HFF-Myc (cell line): ENCODE measurements at regions not wholly inside any gene's neighbourhood (a gene's known extent, or its start where the extent isn't known, plus 50 kb on each side); places are given as distances from the start of the nearest gene placed in this dataset.
"Not testable (repeated sequence)": the region's sequence is repeated elsewhere in the genome, so short reads cannot be mapped to it uniquely, and the experiment has no call there.

ENCODE experiments used
- DNase-seq: peaks from one replicate; pipeline ENCODE4 v3.0.0-alpha.2; 2011; ENCODE audit warnings: low read depth; ENCODE audit errors: extremely low read depth
- H3K4me3 ChIP-seq: replicated peaks from 2 replicates; pipeline ENCODE4 v1.5.1; 2011; ENCODE audit warnings: low read depth, mild to moderate bottlenecking, control low read depth, low read length
- TF ChIP-seq, protein P1 (sequence below): IDR thresholded peaks from 2 replicates; pipeline ENCODE4 v1.5.1; 2012; ENCODE audit warnings: mild to moderate bottlenecking, low read depth, low read length, control low read depth; ENCODE audit errors: missing control alignments

DNA sequence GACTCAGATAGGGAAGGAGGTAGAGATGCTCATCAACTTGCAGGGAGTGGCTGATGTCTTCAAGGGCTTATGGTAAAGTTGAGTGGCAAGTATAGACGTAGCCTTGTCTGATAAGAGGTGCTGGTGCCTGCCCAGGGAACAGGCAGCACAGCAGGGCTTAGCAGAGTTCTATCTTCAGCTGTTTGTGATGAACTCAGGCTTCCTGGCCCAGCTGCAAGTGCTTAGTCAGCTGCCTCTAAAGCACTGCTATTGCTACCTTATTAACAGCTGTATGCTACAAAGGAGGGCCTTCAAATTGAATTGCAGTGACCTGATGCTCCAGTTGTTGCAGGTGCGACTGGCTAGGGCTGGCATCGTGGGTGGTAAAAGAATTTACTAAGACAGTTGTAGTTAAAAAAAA, 82.1 kb downstream of the TSN start:
- no peak overlapping the region for H3K4me3 ChIP-seq
- TF ChIP-seq, protein P1, sequence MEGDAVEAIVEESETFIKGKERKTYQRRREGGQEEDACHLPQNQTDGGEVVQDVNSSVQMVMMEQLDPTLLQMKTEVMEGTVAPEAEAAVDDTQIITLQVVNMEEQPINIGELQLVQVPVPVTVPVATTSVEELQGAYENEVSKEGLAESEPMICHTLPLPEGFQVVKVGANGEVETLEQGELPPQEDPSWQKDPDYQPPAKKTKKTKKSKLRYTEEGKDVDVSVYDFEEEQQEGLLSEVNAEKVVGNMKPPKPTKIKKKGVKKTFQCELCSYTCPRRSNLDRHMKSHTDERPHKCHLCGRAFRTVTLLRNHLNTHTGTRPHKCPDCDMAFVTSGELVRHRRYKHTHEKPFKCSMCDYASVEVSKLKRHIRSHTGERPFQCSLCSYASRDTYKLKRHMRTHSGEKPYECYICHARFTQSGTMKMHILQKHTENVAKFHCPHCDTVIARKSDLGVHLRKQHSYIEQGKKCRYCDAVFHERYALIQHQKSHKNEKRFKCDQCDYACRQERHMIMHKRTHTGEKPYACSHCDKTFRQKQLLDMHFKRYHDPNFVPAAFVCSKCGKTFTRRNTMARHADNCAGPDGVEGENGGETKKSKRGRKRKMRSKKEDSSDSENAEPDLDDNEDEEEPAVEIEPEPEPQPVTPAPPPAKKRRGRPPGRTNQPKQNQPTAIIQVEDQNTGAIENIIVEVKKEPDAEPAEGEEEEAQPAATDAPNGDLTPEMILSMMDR, result no peak
- no peak for DNase-seq

GRCh38 chr2:121838551-121838950, 83.1 kb downstream of the TSN start:
- H3K4me3 ChIP-seq, result no peak overlapping the region
- no peak for DNase-seq
- TF ChIP-seq, protein P1, result no peak

DNA sequence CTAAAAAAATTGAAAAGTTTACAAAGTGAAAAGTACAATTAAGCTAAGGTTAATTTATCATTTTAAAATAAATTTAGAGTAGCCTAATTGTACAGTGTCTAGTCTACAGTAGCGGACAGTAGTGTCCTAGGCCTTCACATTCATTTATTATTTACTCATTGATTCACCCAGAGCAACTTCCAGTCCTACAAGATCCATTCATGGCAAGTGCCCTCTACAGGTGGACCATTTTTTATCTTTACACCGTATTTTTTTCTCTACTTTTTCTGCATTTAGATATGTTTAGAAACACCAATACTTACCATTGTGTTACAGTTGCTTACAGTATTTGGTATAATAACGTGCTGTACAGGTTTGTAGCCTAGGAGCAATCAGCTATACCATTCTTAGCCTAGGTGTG, 84.1 kb downstream of the TSN start:
- TF ChIP-seq, protein P1, result no peak
- no peak for DNase-seq
- H3K4me3 ChIP-seq, result no peak overlapping the region

GRCh38 chr2:121849236-121849635, 93.8 kb downstream of the TSN start:
- TF ChIP-seq, protein P1, result no peak
- no peak overlapping the region for H3K4me3 ChIP-seq
- DNase-seq, result no peak

DNA sequence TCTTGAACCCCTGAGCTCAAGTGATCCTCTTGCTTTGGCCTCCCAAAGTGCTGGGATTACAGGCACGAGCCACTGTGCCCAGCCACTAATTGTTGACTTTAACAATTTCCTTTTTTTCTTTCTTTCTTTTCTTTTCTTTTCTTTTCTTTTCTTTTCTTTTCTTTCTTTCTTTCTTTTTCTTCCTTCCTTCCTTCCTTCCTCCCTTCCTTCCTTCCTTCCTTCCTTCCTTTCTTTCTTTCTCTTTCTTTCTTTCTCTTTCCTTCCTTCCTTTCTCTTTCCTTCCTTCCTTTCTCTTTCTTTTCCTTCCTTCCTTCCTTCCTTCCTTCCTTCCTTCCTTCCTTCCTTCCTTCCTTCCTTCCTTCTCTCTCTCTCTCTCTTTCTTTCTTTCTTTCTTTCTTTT, 97.7 kb downstream of the TSN start:
- not testable (repeated sequence) for DNase-seq, H3K4me3 ChIP-seq

GRCh38 chr2:121855510-121855909, 100.1 kb downstream of the TSN start:
- no peak for DNase-seq
- TF ChIP-seq, protein P1, result no peak
- H3K4me3 ChIP-seq, result no peak overlapping the region

DNA sequence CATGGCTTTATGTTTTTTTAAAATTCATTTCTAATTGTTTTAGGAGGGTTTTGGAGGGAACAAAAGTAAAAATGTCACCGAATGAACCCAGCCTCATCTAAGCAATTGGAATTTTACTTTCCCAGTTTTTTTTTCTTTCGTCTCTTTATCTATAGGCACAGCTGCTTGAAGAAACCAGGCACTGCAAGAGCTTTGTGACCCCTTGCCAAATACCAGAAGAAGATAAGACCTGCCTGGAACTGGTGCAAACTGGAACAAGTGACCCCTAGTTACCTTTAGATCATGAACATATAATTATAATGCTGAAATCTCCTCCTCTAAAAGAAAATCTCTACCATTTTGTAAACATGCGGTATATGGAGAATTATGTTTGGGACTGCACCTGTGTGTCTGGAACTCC, 100.9 kb downstream of the TSN start:
- no peak for DNase-seq
- no peak overlapping the region for H3K4me3 ChIP-seq
- TF ChIP-seq, protein P1, result no peak
